ENCODE measurements at regions not wholly inside any gene's neighbourhood (a gene's known extent, or its start where the extent isn't known, plus 50 kb on each side); places are given as distances from the start of the nearest gene placed in this dataset.
"Not testable (repeated sequence)": the region's sequence is repeated elsewhere in the genome, so short reads cannot be mapped to it uniquely, and the experiment has no call there.

DNA sequence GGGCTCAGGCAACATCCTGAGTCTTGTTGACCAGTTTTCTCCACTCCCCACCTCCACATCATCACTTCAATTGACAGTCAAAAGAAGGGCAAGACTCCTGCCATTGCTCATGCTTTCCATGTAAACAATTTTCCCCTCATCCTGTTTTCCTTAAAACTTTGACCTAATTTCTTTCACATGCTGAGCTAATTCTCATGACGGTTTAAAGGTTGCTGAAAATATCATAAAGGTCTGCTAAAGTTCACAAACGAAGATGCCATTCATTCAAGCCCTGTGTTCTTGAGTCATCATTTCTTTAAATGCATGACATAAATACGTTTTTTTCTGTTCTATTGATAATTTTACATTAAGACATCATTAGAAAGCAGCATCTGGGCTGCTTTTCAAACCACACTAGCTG, 353.9 kb downstream of the NKX6-1 start:
- ChIA-PET CTCF (no interaction called here), POLR2A (no interaction called here)
- no peak for DNase-seq
- Histone ChIP-seq H3K27me3 (replicated peaks in 2 of 5; ENCODE audit: control insufficient read depth in 4 of 5, insufficient read depth in 5 of 5, low read length in 4 of 5) (no peaks in the 10 kb centered on the region), H3K4me3 (ENCODE audit: control insufficient read depth in 1 of 7, extremely low read depth in 1 of 7, insufficient read depth in 4 of 7, low read depth in 2 of 7, low read length in 6 of 7) (no peak overlapping the region), H3K36me3 (ENCODE audit: control insufficient read depth in 4 of 4, insufficient read depth in 4 of 4, low read length in 3 of 4) (no peaks in the 10 kb centered on the region), H3K4me1 (ENCODE audit: control extremely low read depth in 1 of 4, control insufficient read depth in 4 of 4, insufficient read depth in 4 of 4, low read length in 3 of 4) (peaks cover 0 to 1% (median 0%) of the 10 kb centered on the region in 4 experiments), H3K9me3 (ENCODE audit: control extremely low read depth in 1 of 5, control insufficient read depth in 4 of 5, insufficient read depth in 2 of 5, low read depth in 1 of 5, low read length in 4 of 5) (no peaks in the 10 kb centered on the region), H3K27ac (ENCODE audit: insufficient read depth in 1 of 2, low read depth in 1 of 2, low read length in 2 of 2, poor library complexity in 1 of 2, severe bottlenecking in 2 of 2) (no peak overlapping the region)
- WGBS (ENCODE audit: insufficient coverage) = 100% methylated on average over 1 of the region's 3 CpGs

DNA sequence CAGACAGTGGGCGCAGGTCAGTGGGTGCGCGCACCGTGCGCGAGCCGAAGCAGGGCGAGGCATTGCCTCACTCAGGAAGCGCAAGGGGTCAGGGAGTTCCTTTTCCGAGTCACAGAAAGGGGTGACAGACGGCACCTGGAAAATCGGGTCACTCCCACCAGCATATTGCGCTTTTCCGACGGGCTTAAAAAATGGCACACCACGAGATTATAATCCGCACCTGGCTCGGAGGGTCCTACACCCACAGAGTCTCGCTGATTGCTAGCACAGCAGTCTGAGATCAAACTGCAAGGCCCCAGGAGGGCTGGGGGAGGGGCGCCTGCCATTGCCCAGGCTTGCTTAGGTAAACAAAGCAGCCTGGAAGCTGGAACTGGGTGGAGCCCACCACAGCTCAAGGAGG, 372.2 kb downstream of the NKX6-1 start:
- H3K27ac ChIP-seq (ENCODE audit: insufficient read depth in 1 of 2, low read depth in 1 of 2, low read length in 2 of 2, poor library complexity in 1 of 2, severe bottlenecking in 2 of 2); H3K36me3 ChIP-seq (ENCODE audit: control insufficient read depth in 4 of 4, insufficient read depth in 4 of 4, low read length in 3 of 4); H3K27me3 ChIP-seq (replicated peaks in 2 of 5; ENCODE audit: control insufficient read depth in 4 of 5, insufficient read depth in 5 of 5, low read length in 4 of 5); H3K9me3 ChIP-seq (ENCODE audit: control extremely low read depth in 1 of 5, control insufficient read depth in 4 of 5, insufficient read depth in 2 of 5, low read depth in 1 of 5, low read length in 4 of 5); POLR2A ChIA-PET; H3K4me1 ChIP-seq (ENCODE audit: control extremely low read depth in 1 of 4, control insufficient read depth in 4 of 4, insufficient read depth in 4 of 4, low read length in 3 of 4); CTCF ChIA-PET: not testable (repeated sequence)
- peak overlapping the region in 1 of 7 experiments; percentile 33 for H3K4me3 ChIP-seq (ENCODE audit: control insufficient read depth in 1 of 7, extremely low read depth in 1 of 7, insufficient read depth in 4 of 7, low read depth in 2 of 7, low read length in 6 of 7)
- 44% methylated on average over 12 of the region's 20 CpGs for WGBS (ENCODE audit: insufficient coverage)
- peak in 1 of 3 donors; percentile 1 for DNase-seq

GRCh38 chr4:84126061-84126787, 372.9 kb downstream of the NKX6-1 start:
- no peaks in the 10 kb centered on the region for H3K36me3 ChIP-seq (ENCODE audit: control insufficient read depth in 4 of 4, insufficient read depth in 4 of 4, low read length in 3 of 4)
- ChIA-PET POLR2A (no interaction called here), CTCF (no interaction called here)
- no peaks in the 10 kb centered on the region for H3K27me3 ChIP-seq (replicated peaks in 2 of 5; ENCODE audit: control insufficient read depth in 4 of 5, insufficient read depth in 5 of 5, low read length in 4 of 5)
- H3K4me3 ChIP-seq (ENCODE audit: control insufficient read depth in 1 of 7, extremely low read depth in 1 of 7, insufficient read depth in 4 of 7, low read depth in 2 of 7, low read length in 6 of 7) = no peak overlapping the region
- H3K27ac ChIP-seq (ENCODE audit: insufficient read depth in 1 of 2, low read depth in 1 of 2, low read length in 2 of 2, poor library complexity in 1 of 2, severe bottlenecking in 2 of 2) = no peak overlapping the region
- DNase-seq = no peak
- 79% methylated on average over 4 of the region's 5 CpGs for WGBS (ENCODE audit: insufficient coverage)
- H3K4me1 ChIP-seq (ENCODE audit: control extremely low read depth in 1 of 4, control insufficient read depth in 4 of 4, insufficient read depth in 4 of 4, low read length in 3 of 4) = no peaks in the 10 kb centered on the region
- no peaks in the 10 kb centered on the region for H3K9me3 ChIP-seq (ENCODE audit: control extremely low read depth in 1 of 5, control insufficient read depth in 4 of 5, insufficient read depth in 2 of 5, low read depth in 1 of 5, low read length in 4 of 5)

DNA sequence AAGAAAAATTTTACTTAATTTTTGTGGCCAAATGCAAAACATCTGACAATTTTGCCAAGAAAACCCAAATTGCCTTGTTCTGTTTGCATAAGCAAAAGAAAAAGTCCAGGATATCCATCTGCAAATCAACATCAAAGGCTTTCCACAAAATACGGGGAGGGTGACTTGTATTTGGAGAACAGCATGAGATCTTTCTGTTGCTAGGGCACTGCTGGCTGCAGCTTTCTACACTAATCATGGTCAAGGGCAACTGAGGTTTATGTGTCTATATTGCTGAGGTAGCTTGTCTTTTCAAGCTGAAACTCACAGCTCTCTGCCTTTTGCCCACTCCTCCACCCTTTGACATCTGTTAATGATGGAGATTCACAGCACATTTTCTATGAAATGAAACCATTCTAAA, 389.1 kb downstream of the NKX6-1 start:
- ChIA-PET POLR2A (no interaction called here), CTCF (no interaction called here)
- WGBS (ENCODE audit: insufficient coverage) = 20% methylated on average over 1 of the region's 1 CpG
- peaks cover 0 to 3% (median 0%) of the 10 kb centered on the region in 5 experiments for H3K9me3 ChIP-seq (ENCODE audit: control extremely low read depth in 1 of 5, control insufficient read depth in 4 of 5, insufficient read depth in 2 of 5, low read depth in 1 of 5, low read length in 4 of 5)
- no peaks in the 10 kb centered on the region for H3K4me1 ChIP-seq (ENCODE audit: control extremely low read depth in 1 of 4, control insufficient read depth in 4 of 4, insufficient read depth in 4 of 4, low read length in 3 of 4)
- no peak for DNase-seq
- no peak overlapping the region for H3K27ac ChIP-seq (ENCODE audit: insufficient read depth in 1 of 2, low read depth in 1 of 2, low read length in 2 of 2, poor library complexity in 1 of 2, severe bottlenecking in 2 of 2)
- no peaks in the 10 kb centered on the region for H3K36me3 ChIP-seq (ENCODE audit: control insufficient read depth in 4 of 4, insufficient read depth in 4 of 4, low read length in 3 of 4)
- H3K4me3 ChIP-seq (ENCODE audit: control insufficient read depth in 1 of 7, extremely low read depth in 1 of 7, insufficient read depth in 4 of 7, low read depth in 2 of 7, low read length in 6 of 7) = no peak overlapping the region
- peaks cover 0 to 2% (median 0%) of the 10 kb centered on the region in 5 experiments for H3K27me3 ChIP-seq (replicated peaks in 2 of 5; ENCODE audit: control insufficient read depth in 4 of 5, insufficient read depth in 5 of 5, low read length in 4 of 5)

DNA sequence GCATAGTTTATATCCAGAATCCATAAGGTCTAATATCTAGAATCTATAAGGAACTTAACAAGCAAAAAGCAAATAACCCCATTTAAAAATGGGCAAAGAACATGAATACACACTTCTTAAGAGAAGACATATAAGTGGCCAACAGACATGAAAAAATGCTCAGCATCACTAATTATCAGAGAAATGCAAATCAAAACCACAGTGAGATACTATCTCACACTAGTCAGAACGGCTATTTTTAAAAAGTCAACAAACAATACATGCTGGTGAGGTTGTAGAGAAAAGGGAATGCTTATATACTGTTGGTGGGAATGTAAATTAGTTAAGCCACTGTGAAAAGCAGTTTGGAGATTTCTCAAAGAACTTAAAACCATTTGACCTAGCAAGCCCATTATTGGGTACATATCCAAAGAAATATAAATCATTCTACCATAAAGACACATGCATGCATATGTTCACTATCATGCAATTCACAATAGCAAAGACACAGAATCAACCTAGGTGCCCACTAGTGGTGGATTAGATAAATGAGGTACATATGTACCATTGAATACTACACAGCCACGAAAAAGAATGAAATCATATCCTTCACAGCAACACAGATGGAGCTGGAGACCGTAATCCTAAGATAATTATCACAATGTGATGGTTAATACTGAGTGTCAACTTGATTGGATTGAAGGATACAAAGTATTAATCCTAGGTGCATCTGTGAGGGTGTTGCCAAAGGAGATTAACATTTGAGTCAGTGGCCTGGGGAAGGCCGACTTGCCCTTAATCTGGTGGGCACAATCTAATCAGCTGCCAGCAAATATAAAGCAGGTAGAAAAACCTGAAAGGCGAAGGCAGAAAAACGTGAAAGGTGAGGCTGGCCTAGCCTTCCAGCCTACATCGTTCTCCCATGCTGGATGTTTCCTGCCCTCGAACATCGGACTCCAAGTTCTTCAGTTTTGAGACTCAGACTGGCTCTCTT, 397.2 kb downstream of the NKX6-1 start:
- CTCF ChIA-PET; H3K4me3 ChIP-seq (ENCODE audit: control insufficient read depth in 1 of 7, extremely low read depth in 1 of 7, insufficient read depth in 4 of 7, low read depth in 2 of 7, low read length in 6 of 7); H3K9me3 ChIP-seq (ENCODE audit: control extremely low read depth in 1 of 5, control insufficient read depth in 4 of 5, insufficient read depth in 2 of 5, low read depth in 1 of 5, low read length in 4 of 5); H3K27ac ChIP-seq (ENCODE audit: insufficient read depth in 1 of 2, low read depth in 1 of 2, low read length in 2 of 2, poor library complexity in 1 of 2, severe bottlenecking in 2 of 2); H3K27me3 ChIP-seq (replicated peaks in 2 of 5; ENCODE audit: control insufficient read depth in 4 of 5, insufficient read depth in 5 of 5, low read length in 4 of 5); DNase-seq; H3K4me1 ChIP-seq (ENCODE audit: control extremely low read depth in 1 of 4, control insufficient read depth in 4 of 4, insufficient read depth in 4 of 4, low read length in 3 of 4); POLR2A ChIA-PET; H3K36me3 ChIP-seq (ENCODE audit: control insufficient read depth in 4 of 4, insufficient read depth in 4 of 4, low read length in 3 of 4): not testable (repeated sequence)
- WGBS (ENCODE audit: insufficient coverage) = 98% methylated on average over 6 of the region's 9 CpGs

DNA sequence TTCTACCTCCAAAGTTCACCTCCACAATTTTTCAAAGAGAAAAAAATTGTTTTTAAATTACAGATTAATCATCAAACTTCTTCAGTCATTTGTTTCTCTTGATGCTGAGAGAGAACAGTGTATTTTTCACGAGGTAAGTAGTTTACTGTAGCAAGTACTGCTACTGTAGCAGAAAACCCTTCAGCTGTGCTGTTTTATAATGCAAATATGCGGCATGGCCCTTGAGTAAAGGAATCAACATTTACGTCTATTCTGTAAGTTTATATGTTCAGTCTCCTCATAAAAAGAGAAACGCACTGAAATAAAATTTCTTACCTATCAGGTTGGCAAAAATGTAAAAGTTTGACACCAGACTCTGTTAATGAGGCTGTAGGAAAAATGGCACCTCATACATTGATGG, 399.0 kb downstream of the NKX6-1 start:
- no peak for DNase-seq
- Histone ChIP-seq H3K4me3 (ENCODE audit: control insufficient read depth in 1 of 7, extremely low read depth in 1 of 7, insufficient read depth in 4 of 7, low read depth in 2 of 7, low read length in 6 of 7) (no peak overlapping the region), H3K27me3 (replicated peaks in 2 of 5; ENCODE audit: control insufficient read depth in 4 of 5, insufficient read depth in 5 of 5, low read length in 4 of 5) (no peaks in the 10 kb centered on the region), H3K9me3 (ENCODE audit: control extremely low read depth in 1 of 5, control insufficient read depth in 4 of 5, insufficient read depth in 2 of 5, low read depth in 1 of 5, low read length in 4 of 5) (no peaks in the 10 kb centered on the region), H3K27ac (ENCODE audit: insufficient read depth in 1 of 2, low read depth in 1 of 2, low read length in 2 of 2, poor library complexity in 1 of 2, severe bottlenecking in 2 of 2) (no peak overlapping the region), H3K36me3 (ENCODE audit: control insufficient read depth in 4 of 4, insufficient read depth in 4 of 4, low read length in 3 of 4) (no peaks in the 10 kb centered on the region), H3K4me1 (ENCODE audit: control extremely low read depth in 1 of 4, control insufficient read depth in 4 of 4, insufficient read depth in 4 of 4, low read length in 3 of 4) (no peaks in the 10 kb centered on the region)
- 63% methylated on average over 2 of the region's 4 CpGs for WGBS (ENCODE audit: insufficient coverage)
- CTCF ChIA-PET = no interaction called here
- POLR2A ChIA-PET = no interaction called here

- Histone ChIP-seq H3K4me3 (ENCODE audit: control insufficient read depth in 1 of 7, extremely low read depth in 1 of 7, insufficient read depth in 4 of 7, low read depth in 2 of 7, low read length in 6 of 7) (no peak overlapping the region), H3K4me1 (ENCODE audit: control extremely low read depth in 1 of 4, control insufficient read depth in 4 of 4, insufficient read depth in 4 of 4, low read length in 3 of 4) (no peaks in the 10 kb centered on the region), H3K27ac (ENCODE audit: insufficient read depth in 1 of 2, low read depth in 1 of 2, low read length in 2 of 2, poor library complexity in 1 of 2, severe bottlenecking in 2 of 2) (no peak overlapping the region), H3K27me3 (replicated peaks in 2 of 5; ENCODE audit: control insufficient read depth in 4 of 5, insufficient read depth in 5 of 5, low read length in 4 of 5) (no peaks in the 10 kb centered on the region), H3K36me3 (ENCODE audit: control insufficient read depth in 4 of 4, insufficient read depth in 4 of 4, low read length in 3 of 4) (no peaks in the 10 kb centered on the region), H3K9me3 (ENCODE audit: control extremely low read depth in 1 of 5, control insufficient read depth in 4 of 5, insufficient read depth in 2 of 5, low read depth in 1 of 5, low read length in 4 of 5) (no peaks in the 10 kb centered on the region)
- ChIA-PET POLR2A (no interaction called here), CTCF (no interaction called here)
- WGBS (ENCODE audit: insufficient coverage) = 60% methylated on average over 1 of the region's 2 CpGs
- DNase-seq = no peak
Observed at GRCh38 chr4:84099599-84099998, 399.5 kb downstream of the NKX6-1 start.

All from common myeloid progenitor, CD34-positive (primary cell).